Thyroid gland (tissue), 4 donors: ENCODE measurements at regions not wholly inside any gene's neighbourhood (a gene's known extent, or its start where the extent isn't known, plus 50 kb on each side); places are given as distances from the start of the nearest gene placed in this dataset.

Experiments
- POLR2A ChIP-seq, 2 donors: fragments of 450-650 bp; IDR thresholded peaks; one replicate each; pipeline ENCODE4 v1.6.1; 2017; ENCODE audit warnings: antibody characterized with exemption in 2 of 2, mild to moderate bottlenecking in 2 of 2, moderate library complexity in 1 of 2
- TF ChIP-seq, protein P1 (sequence below), 6 experiments: fragments of 200-600 bp in 3 of 6; fragments of 450-650 bp in 3 of 6; sonication (generic) in 3 of 6; IDR thresholded peaks; one replicate each; pipeline ENCODE4 v1.5.1; 2016 to 2019; ENCODE audit warnings: antibody characterized with exemption in 6 of 6, mild to moderate bottlenecking in 2 of 6, inconsistent platforms in 1 of 6, moderate library complexity in 1 of 6

DNA sequence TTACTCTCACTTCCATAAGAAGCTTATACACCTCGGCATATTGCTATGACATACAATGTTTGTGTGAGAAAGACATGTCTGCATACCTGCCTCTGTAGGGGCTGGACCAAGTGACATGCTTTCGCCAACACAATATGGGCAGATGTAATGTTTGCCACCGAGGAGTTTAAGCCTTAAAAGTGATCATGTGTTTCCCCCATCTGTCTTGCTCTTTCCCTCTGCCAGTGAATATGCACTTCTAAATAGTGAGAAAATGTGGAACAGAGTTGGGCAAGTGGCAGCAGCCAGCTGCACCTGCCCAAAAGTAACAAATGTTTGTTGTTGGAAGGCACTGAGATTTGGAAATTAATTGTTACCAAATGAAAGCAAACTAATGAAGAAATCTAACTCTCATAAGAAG is 274.8 kb upstream of the BTBD3 start:
- TF ChIP-seq, protein P1, sequence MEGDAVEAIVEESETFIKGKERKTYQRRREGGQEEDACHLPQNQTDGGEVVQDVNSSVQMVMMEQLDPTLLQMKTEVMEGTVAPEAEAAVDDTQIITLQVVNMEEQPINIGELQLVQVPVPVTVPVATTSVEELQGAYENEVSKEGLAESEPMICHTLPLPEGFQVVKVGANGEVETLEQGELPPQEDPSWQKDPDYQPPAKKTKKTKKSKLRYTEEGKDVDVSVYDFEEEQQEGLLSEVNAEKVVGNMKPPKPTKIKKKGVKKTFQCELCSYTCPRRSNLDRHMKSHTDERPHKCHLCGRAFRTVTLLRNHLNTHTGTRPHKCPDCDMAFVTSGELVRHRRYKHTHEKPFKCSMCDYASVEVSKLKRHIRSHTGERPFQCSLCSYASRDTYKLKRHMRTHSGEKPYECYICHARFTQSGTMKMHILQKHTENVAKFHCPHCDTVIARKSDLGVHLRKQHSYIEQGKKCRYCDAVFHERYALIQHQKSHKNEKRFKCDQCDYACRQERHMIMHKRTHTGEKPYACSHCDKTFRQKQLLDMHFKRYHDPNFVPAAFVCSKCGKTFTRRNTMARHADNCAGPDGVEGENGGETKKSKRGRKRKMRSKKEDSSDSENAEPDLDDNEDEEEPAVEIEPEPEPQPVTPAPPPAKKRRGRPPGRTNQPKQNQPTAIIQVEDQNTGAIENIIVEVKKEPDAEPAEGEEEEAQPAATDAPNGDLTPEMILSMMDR (IDR thresholded peaks at IDR 0.05) = no peak
- TF ChIP-seq POLR2A (IDR thresholded peaks at IDR 0.05) = no peak
